ENCODE measurements at regions not wholly inside any gene's neighbourhood (a gene's known extent, or its start where the extent isn't known, plus 50 kb on each side); places are given as distances from the start of the nearest gene placed in this dataset.

GRCh38 chr6:6865611-6866010, 242.2 kb upstream of the RREB1 start (continued):
- no peak for TF ChIP-seq POU6F1 (CRISPR knock-in tag; IDR thresholded peaks at IDR 0.05; ENCODE audit: borderline replicate concordance, low read depth)
- TF ChIP-seq PPARA (CRISPR knock-in tag; IDR thresholded peaks at IDR 0.05; ENCODE audit: borderline replicate concordance) = no peak
- no peak for TF ChIP-seq ESRRG (CRISPR knock-in tag; IDR thresholded peaks at IDR 0.05)

- no peak for TF ChIP-seq GLIS3 (CRISPR knock-in tag; IDR thresholded peaks at IDR 0.05)
- TF ChIP-seq TOX (CRISPR knock-in tag; IDR thresholded peaks at IDR 0.05; ENCODE audit: borderline replicate concordance) = no peak
- no peak for ATAC-seq
Observed at GRCh38 chr6:6866656-6867403, 240.9 kb upstream of the RREB1 start.

- no peak for ATAC-seq
- TF ChIP-seq ZNF565 (CRISPR knock-in tag; conservative IDR thresholded peaks at IDR 0.05; ENCODE audit: low read depth) (no peak), RARB (CRISPR knock-in tag; IDR thresholded peaks at IDR 0.05) (no peak), TCF4 (CRISPR knock-in tag; IDR thresholded peaks at IDR 0.05; ENCODE audit: borderline replicate concordance) (no peak), ZC3H10 (CRISPR knock-in tag; IDR thresholded peaks at IDR 0.05) (no peak), PPARA (CRISPR knock-in tag; IDR thresholded peaks at IDR 0.05; ENCODE audit: borderline replicate concordance) (no peak), SNAI2 (CRISPR knock-in tag; IDR thresholded peaks at IDR 0.05) (no peak), ZFP30 (CRISPR knock-in tag; IDR thresholded peaks at IDR 0.05) (no peak), CREB5 (CRISPR knock-in tag; IDR thresholded peaks at IDR 0.05; ENCODE audit: low read depth) (no peak), TOX (CRISPR knock-in tag; IDR thresholded peaks at IDR 0.05; ENCODE audit: borderline replicate concordance) (no peak), CSDC2 (CRISPR knock-in tag; IDR thresholded peaks at IDR 0.05) (no peak), ZNF70 (CRISPR knock-in tag; IDR thresholded peaks at IDR 0.05) (no peak), CSRNP3 (CRISPR knock-in tag; IDR thresholded peaks at IDR 0.05) (no peak), PATZ1 (CRISPR knock-in tag; IDR thresholded peaks at IDR 0.05; ENCODE audit: borderline replicate concordance) (no peak), ZFP3 (CRISPR knock-in tag; IDR thresholded peaks at IDR 0.05) (no peak), BACH2 (CRISPR knock-in tag; IDR thresholded peaks at IDR 0.05; ENCODE audit: borderline replicate concordance) (no peak), TSHZ2 (CRISPR knock-in tag; IDR thresholded peaks at IDR 0.05) (no peak)
Observed at GRCh38 chr6:6867404-6867799, 240.4 kb upstream of the RREB1 start.

- TF ChIP-seq ZNF8 (CRISPR knock-in tag; IDR thresholded peaks at IDR 0.05) = no peak
- no peak for TF ChIP-seq CSDC2 (CRISPR knock-in tag; IDR thresholded peaks at IDR 0.05)
- TF ChIP-seq ZFP30 (CRISPR knock-in tag; IDR thresholded peaks at IDR 0.05) = no peak
- no peak for TF ChIP-seq CSRNP3 (CRISPR knock-in tag; IDR thresholded peaks at IDR 0.05)
- TF ChIP-seq TSHZ2 (CRISPR knock-in tag; IDR thresholded peaks at IDR 0.05) = no peak
- TF ChIP-seq ZNF70 (CRISPR knock-in tag; IDR thresholded peaks at IDR 0.05) = no peak
- no peak for ATAC-seq
Observed at GRCh38 chr6:6869094-6869493, 238.7 kb upstream of the RREB1 start.

All from SK-N-SH treated with all-trans-retinoic acid at 6 μM for 48 hours (cell line).